Activated gamma-delta T cell treated with anti-CD3 and anti-CD28 coated beads, Interleukin-2, amount 50 U/mL, for 16 hours (primary cell): ENCODE measurements at regions not wholly inside any gene's neighbourhood (a gene's known extent, or its start where the extent isn't known, plus 50 kb on each side); places are given as distances from the start of the nearest gene placed in this dataset.

ENCODE experiments used
- DNase-seq: peaks from one replicate; pipeline ENCODE4 v3.0.0-alpha.2; 2020; ENCODE audit warnings: low read depth

- DNase-seq, result no peak
Observed at GRCh38 chr9:118306801-118307200, 602.6 kb downstream of the TLR4 start.

GRCh38 chr9:118313965-118314364, 609.8 kb downstream of the TLR4 start:
- no peak for DNase-seq

- DNase-seq, result no peak
Observed at GRCh38 chr9:118316831-118317343, 612.7 kb downstream of the TLR4 start.

- no peak for DNase-seq
Observed at GRCh38 chr9:118318770-118319431, 614.7 kb downstream of the TLR4 start.

- DNase-seq, result no peak
Observed at GRCh38 chr9:118321788-118322187, 617.6 kb downstream of the TLR4 start.

GRCh38 chr9:118324706-118325105, 620.5 kb downstream of the TLR4 start:
- no peak for DNase-seq

- DNase-seq, result no peak
Observed at GRCh38 chr9:118325757-118326156, 621.6 kb downstream of the TLR4 start.

- DNase-seq, result no peak
Observed at GRCh38 chr9:118326326-118326725, 622.1 kb downstream of the TLR4 start.

- DNase-seq, result no peak
Observed at GRCh38 chr9:118330191-118330986, 626.2 kb downstream of the TLR4 start.

GRCh38 chr9:118331622-118332045, 627.4 kb downstream of the TLR4 start:
- DNase-seq, result no peak

GRCh38 chr9:118336250-118336942, 632.2 kb downstream of the TLR4 start:
- no peak for DNase-seq

- no peak for DNase-seq
Observed at GRCh38 chr9:118336943-118337330, 632.7 kb downstream of the TLR4 start.

- DNase-seq, result no peak
Observed at GRCh38 chr9:118360036-118360435, 655.8 kb downstream of the TLR4 start.

GRCh38 chr9:118362123-118362522, 657.9 kb downstream of the TLR4 start:
- no peak for DNase-seq

GRCh38 chr9:118362596-118362995, 658.4 kb downstream of the TLR4 start:
- no peak for DNase-seq

- no peak for DNase-seq
Observed at GRCh38 chr9:118364266-118365106, 660.3 kb downstream of the TLR4 start.

- no peak for DNase-seq
Observed at GRCh38 chr9:118366228-118366627, 662.0 kb downstream of the TLR4 start.

- no peak for DNase-seq
Observed at GRCh38 chr9:118367383-118367782, 663.2 kb downstream of the TLR4 start.

- no peak for DNase-seq
Observed at GRCh38 chr9:118384531-118385100, 680.4 kb downstream of the TLR4 start.

- no peak for DNase-seq
Observed at GRCh38 chr9:118395415-118395814, 691.2 kb downstream of the TLR4 start.

GRCh38 chr9:118401546-118401945, 697.3 kb downstream of the TLR4 start:
- DNase-seq, result no peak

GRCh38 chr9:118414676-118415075, 710.5 kb downstream of the TLR4 start:
- DNase-seq, result no peak
